ENCODE measurements at regions not wholly inside any gene's neighbourhood (a gene's known extent, or its start where the extent isn't known, plus 50 kb on each side); places are given as distances from the start of the nearest gene placed in this dataset.
"Not testable (repeated sequence)": the region's sequence is repeated elsewhere in the genome, so short reads cannot be mapped to it uniquely, and the experiment has no call there.

GRCh38 chr4:74544655-74545361 lies 99.9 kb downstream of the AREG start:
- DNase-seq (ENCODE audit: low read depth, low spot score): peak; percentile 22

DNA sequence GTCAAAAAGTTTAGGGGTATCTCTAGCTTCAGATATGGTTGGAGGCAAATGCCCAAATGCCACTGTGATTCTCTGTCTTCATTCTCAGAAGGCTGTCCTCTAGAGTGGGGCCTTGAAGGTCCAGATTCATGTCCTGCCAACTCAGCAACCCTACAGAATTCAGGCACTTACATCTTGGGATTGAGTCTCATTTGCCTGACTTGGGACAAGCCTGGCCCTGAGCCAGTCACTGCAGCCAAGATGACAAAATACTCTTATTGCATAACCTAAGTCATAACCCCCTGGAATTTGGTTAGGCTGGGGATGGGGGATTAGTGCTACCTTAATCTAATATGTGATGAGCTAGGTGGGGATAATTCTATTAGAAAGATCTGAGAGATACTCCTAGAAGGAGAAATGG lies 100.5 kb downstream of the AREG start:
- no peak for DNase-seq (ENCODE audit: low read depth, low spot score)

DNA sequence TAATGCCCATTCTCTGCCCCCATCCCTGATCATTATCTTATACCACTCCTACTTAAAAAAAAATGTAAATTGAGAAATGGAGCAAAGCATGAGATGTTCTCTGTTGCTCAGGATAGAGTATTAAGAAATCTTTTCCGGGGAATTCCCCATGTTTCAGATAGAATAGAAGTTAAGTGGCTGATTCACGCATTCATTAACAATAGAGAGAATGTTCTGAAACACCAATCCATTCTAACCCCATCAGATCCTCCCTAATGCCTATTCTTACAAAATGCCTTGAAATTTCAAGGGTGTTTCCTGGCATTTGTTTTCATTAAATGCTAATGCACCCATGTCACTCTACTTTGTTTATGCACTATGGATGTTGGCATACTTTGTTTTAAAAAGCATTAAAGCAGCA lies 101.1 kb downstream of the AREG start:
- DNase-seq (ENCODE audit: low read depth, low spot score): peak; percentile 74

- DNase-seq (ENCODE audit: low read depth, low spot score): peak; percentile 5
Observed at GRCh38 chr4:74547042-74547441, 102.1 kb downstream of the AREG start.

DNA sequence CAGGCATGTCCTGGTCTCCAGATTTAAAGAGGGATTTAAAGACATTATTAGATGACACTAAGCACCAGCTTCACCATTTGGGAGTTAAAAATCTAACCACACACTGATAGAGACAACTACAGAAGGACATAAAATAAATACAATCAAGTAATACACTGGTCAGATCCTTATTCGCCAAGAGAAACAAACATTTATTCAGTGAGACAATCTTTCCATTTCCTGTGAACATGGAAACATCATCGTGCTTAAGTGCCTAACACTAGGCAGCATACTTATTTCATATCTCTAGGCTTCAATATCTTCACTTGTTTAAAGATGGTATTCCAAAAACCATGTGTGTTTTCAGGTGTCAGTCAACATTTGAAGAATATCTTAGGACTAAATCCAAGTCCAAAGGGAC lies 103.6 kb downstream of the AREG start:
- no peak for DNase-seq (ENCODE audit: low read depth, low spot score)

DNA sequence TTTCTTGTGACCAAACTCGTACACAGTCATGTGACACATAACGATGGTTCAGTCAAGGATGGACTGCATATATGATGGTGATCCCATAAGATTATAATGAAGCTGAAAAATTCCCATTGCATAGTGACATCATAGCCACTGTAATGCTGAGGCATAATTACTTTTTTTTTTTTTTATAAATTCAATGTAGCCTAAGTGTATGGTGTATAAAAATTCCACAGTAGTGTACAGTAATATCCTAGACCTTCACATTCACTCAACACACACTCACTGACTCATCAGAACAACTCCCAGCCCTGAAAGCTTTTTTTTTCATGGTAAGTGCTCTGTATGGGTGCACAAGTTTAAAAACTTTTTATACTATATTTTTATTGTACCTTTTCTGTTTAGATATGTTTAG lies 105.0 kb downstream of the AREG start:
- no peak for DNase-seq (ENCODE audit: low read depth, low spot score)

DNA sequence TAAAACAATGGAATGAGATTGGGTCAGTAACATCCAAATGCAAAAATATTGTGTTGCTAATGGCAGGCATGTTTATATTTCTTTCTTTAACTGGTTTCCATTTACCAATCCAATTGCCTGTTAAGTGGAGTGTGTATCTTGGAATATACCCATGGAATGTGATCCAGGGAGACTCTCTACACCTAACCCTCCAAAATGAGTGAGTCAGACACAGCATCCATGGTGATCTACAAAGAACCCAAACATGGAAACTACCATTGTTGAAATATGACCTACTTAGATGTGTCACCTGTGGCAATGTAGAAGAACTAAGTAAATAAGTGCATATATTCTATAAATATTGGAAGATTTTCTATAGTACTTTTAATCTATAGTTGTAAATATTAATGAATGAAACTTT lies 110.3 kb downstream of the AREG start:
- no peak for DNase-seq (ENCODE audit: low read depth, low spot score)

DNA sequence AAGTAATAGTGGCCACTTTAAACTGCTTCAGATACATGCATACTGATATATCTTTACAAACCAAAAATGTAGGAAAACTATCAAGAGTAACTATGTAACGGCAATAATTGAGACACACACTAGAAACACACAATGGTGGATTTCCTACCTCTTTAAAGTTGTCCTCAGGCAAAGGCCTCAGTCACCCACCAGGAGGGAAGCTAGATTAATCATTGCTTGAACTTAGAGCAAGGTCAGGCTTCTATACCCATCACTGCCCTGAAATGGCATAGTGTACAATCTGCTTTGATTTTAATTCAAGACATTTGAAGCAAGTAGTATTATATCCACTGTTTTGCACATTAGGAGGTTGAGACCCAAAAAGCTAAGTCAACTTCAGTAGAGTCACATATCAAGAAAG lies 110.9 kb downstream of the AREG start:
- DNase-seq (ENCODE audit: low read depth, low spot score): no peak

GRCh38 chr4:74559853-74560252 lies 114.9 kb downstream of the AREG start:
- no peak for DNase-seq (ENCODE audit: low read depth, low spot score)

DNA sequence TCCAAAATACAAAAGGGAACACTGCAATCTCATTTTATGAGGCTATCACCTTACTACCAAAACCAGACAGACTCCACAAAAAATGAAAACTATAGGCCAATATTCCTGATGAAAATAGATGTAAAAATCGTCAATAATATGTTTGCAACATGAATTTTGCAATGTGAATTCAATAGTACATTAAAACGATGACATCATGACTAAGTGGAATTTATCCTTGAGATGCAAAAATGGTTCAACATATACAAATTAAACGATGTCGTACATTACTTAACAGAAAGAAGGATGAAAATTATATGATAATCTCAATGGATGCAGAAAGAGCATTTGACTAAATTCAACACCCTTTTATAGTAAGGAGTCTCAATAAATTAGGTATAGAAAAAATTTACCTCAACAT lies 123.0 kb downstream of the AREG start:
- DNase-seq (ENCODE audit: low read depth, low spot score): no peak

DNA sequence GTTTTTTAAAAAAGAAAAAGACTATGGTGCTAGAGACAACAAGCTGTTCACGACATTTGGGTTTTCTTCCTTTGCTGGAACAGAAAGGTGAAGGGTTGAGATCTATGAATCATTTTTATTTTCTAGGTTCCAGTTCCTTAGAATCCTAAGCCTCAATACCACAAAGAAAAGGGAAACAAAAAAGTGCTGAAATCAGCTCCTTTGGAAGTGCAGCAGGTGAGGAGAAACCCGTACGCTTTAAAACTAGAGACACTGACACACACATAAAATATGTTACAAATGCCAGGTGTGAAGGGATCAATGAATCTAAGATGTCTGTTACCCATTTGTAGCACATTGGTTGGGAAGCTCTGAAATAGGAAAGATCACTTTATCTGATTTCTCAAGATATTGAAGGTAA lies 125.2 kb downstream of the AREG start:
- no peak for DNase-seq (ENCODE audit: low read depth, low spot score)

DNA sequence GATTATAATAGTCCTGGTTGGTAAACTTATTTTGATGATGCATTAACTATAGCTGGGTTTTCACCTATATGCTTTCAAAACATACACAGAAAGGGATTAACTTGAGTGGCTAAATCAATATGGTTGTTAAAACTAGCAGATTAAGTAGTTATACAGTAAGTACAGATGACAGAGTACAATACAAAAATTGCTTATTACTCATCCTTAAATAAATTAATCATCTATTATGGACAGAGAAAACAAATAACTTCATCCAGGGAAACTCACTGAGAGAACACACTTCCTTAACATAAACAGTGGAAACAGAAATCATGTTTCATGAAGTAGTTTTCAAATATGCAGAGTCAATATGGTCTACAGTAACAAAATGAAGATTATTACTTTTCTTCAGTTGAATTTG lies 133.4 kb downstream of the AREG start:
- DNase-seq (ENCODE audit: low read depth, low spot score): no peak

GRCh38 chr4:74578865-74579264 lies 133.9 kb downstream of the AREG start:
- DNase-seq (ENCODE audit: low read depth, low spot score): not testable (repeated sequence)

- no peak for DNase-seq (ENCODE audit: low read depth, low spot score)
Observed at GRCh38 chr4:74583089-74583700, 138.3 kb downstream of the AREG start.

DNA sequence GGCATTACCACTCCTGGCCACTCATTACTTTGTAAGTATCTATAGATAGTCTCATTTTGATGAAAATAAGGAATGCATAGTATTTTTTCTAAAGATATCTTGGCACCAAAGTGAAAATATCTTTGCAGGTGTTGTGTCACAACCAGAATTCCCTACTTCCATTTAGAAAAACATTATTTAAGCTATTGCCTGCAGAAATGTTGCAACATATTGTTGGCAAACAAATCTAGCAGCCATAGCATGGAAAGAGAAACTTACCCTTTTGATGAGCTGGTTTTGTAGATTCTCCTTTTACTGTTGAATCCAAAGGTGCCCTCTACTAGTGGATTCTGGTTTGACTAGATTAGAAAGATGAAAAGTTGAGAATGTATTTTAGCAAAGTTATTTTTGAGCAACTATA lies 138.8 kb downstream of the AREG start:
- DNase-seq (ENCODE audit: low read depth, low spot score): no peak

GRCh38 chr4:74588350-74588749 lies 143.4 kb downstream of the AREG start:
- DNase-seq (ENCODE audit: low read depth, low spot score): no peak

DNA sequence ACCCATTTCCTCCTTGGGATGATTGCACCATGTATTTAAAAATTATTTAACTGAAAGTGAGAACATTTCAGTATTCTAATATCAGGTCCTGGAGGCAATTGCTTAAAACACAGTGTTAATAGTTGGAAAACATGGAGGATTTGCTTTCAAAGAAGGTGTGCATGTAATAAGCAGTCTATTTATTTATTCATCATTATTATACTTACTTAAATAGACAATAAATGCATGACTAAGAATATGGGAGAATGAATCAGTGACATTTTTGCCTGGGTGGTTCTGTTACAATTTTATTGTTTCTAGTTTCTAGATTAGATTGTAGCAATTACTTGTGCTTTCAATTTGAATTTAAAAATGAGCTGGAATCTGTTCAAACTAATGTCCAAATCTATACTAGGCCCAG lies 145.5 kb downstream of the AREG start:
- DNase-seq (ENCODE audit: low read depth, low spot score): no peak

GRCh38 chr4:74598611-74599325 lies 153.8 kb downstream of the AREG start:
- no peak for DNase-seq (ENCODE audit: low read depth, low spot score)

DNA sequence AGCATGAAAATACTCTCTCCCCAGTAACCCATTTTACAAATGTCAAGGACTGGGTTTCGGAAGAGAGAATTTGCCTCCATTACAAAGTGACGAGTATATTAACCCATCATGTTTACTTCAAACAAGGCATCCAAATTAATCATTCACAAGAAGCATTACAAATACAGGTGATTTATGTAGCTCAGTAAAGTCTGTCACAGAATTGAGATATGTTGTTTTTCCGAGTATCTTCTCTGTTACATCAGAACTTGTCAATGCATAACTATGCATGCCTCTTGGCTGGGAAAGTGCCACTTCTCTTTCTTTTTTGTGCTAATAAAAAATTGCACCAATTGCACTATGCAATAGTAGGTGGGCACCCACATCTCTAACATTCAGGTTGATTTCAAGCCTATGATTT lies 158.2 kb downstream of the AREG start:
- no peak for DNase-seq (ENCODE audit: low read depth, low spot score)

GRCh38 chr4:74608151-74608949 lies 163.4 kb downstream of the AREG start:
- DNase-seq (ENCODE audit: low read depth, low spot score): no peak

GRCh38 chr4:74610491-74610890 lies 165.6 kb downstream of the AREG start:
- DNase-seq (ENCODE audit: low read depth, low spot score): no peak

- no peak for DNase-seq (ENCODE audit: low read depth, low spot score)
Observed at GRCh38 chr4:74612837-74613236, 167.9 kb downstream of the AREG start.

Measured in pulmonary artery endothelial cell (primary cell).